ENCODE measurements at regions not wholly inside any gene's neighbourhood (a gene's known extent, or its start where the extent isn't known, plus 50 kb on each side); places are given as distances from the start of the nearest gene placed in this dataset.

DNA sequence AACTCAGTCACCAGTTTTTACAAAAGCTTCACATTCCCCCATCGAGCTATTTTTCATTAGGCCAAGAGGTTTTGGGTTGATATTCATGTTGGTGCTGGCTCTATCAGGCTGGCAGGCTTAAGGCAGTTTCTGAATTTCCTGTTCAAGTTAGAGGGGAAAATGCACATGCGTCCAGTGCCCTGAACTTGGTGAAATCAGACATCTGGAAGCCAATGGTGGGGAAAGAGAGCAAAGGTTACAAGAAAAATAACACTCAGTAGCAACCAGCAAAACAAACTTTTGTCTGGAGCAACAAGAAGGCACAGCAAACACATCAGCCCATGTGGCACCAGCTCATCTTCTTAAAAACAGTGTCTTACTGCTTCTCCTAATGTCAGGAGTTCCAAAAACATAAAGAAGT is 155.6 kb upstream of the TSC22D2 start:
- no peaks in the 10 kb centered on the region for H3K9me3 Mint-ChIP-seq
- no peak for DNase-seq
- Histone ChIP-seq H3K4me3 (ENCODE audit: low read length in 2 of 2) (no peak overlapping the region), H3K9me3 (ENCODE audit: control insufficient read depth in 1 of 2, low read length in 2 of 2) (no peaks in the 10 kb centered on the region), H3K27me3 (ENCODE audit: insufficient read depth, low read length) (peaks cover 5% of the 10 kb centered on the region), H3K27ac (ENCODE audit: low read depth, low read length) (no peak overlapping the region), H3K4me1 (ENCODE audit: insufficient read depth, low read length) (no peaks in the 10 kb centered on the region), H3K36me3 (ENCODE audit: insufficient read depth, low read length) (no peaks in the 10 kb centered on the region)
- no peak overlapping the region for H3K27ac Mint-ChIP-seq
- H3K4me3 Mint-ChIP-seq = no peak overlapping the region
- peaks cover 5 to 9% of the 10 kb centered on the region in 2 donors for H3K27me3 Mint-ChIP-seq
- CTCF ChIA-PET (ENCODE audit: partially characterized antibody) = no interaction called here
- H3K36me3 Mint-ChIP-seq = no peaks in the 10 kb centered on the region
- intact Hi-C loops (cut with micrococcal nuclease) = no loop called here
- peaks cover 0 to 2% (median 0%) of the 10 kb centered on the region in 4 donors for H3K4me1 Mint-ChIP-seq
- POLR2A ChIA-PET (ENCODE audit: partially characterized antibody) = no interaction called here

DNA sequence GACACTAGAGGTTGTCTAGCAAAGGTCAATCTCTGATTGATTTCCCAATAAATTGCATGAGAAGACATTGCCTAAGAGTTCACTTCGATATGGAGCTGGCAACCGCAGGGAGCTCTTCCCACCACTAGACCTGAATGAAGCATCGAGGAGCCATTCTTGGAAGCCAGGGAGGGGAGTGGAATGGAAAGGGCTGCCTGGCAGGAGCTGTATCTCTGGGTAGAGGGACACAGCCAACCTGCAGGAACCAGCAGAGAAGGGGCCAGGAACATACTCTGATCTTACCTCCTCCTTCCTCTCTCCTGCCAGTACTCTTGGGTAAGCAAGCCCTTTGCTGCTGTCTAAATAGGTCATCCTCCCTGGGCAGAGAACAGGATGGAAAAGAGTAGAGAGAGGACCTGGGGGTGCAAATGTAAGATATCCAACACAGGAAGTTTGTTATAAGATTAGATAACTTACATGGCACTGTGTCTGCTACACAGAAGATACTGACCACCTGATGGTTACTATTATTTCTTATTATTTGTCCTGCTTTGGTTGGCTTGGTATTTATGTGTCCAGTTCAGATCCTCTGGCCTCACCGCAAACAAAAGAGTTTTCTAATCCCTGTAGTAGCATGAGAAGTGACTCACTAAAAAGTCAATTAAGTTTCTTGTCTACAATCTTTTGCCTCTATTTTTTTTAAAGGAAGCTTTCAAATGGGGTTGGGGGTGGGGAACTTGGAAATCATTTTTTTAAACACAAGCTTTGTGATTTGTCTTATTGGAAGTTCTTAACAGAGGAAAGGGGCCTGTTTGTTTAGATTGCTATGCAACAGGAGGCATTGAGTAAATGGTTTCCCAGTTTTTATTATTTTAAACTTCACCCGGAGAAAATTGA is 156.7 kb upstream of the TSC22D2 start:
- no peaks in the 10 kb centered on the region for H3K9me3 ChIP-seq (ENCODE audit: control insufficient read depth in 1 of 2, low read length in 2 of 2)
- H3K4me1 ChIP-seq (ENCODE audit: insufficient read depth, low read length) = no peaks in the 10 kb centered on the region
- Mint-ChIP-seq H3K4me3 (no peak overlapping the region), H3K36me3 (no peaks in the 10 kb centered on the region), H3K27me3 (peaks cover 5 to 13% of the 10 kb centered on the region in 2 donors), H3K27ac (no peak overlapping the region), H3K9me3 (no peaks in the 10 kb centered on the region), H3K4me1 (peaks cover 0 to 2% (median 0%) of the 10 kb centered on the region in 4 donors)
- no peak for DNase-seq
- ChIA-PET CTCF (ENCODE audit: partially characterized antibody) (no interaction called here), POLR2A (ENCODE audit: partially characterized antibody) (no interaction called here)
- no peaks in the 10 kb centered on the region for H3K36me3 ChIP-seq (ENCODE audit: insufficient read depth, low read length)
- H3K27ac ChIP-seq (ENCODE audit: low read depth, low read length) = no peak overlapping the region
- H3K4me3 ChIP-seq (ENCODE audit: low read length in 2 of 2) = no peak overlapping the region
- intact Hi-C loops (cut with micrococcal nuclease) = no loop called here
- H3K27me3 ChIP-seq (ENCODE audit: insufficient read depth, low read length) = peaks cover 5% of the 10 kb centered on the region

DNA sequence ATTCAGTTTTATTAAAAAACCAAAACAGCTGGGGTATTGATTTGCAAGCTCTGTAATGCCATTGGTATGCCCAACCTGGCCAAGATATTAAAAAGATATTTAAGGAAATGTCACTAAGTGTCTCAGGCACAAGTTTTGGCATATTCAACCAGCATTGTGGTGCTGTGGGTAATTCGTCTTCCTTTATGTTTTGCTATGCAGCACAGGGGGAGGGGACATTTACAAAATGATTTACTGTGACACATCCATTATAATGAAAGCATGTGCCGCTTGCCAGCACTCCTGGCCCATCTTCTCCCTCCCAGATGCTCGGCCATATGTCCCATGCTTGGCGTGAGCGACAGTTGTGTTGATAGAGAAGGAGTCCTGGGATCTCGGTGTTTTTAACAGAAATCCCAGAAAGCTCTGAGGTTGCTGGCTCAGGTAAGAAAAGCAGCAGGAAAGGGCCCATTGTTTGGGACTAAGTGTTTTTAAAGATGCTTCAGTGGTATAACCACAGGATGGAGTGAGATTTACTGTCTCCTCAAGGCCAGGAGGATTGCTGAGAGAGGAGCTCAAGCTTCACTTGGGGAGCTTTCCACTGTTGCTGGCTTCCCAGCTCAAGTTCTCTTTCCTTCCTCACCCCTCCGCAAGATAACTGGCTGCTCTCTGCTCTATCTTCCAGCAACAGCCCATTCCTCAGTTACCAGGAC is 158.2 kb upstream of the TSC22D2 start:
- Mint-ChIP-seq H3K4me3 (no peak overlapping the region), H3K36me3 (no peaks in the 10 kb centered on the region), H3K27ac (no peak overlapping the region), H3K9me3 (no peaks in the 10 kb centered on the region), H3K27me3 (peaks cover 6 to 21% of the 10 kb centered on the region in 2 donors), H3K4me1 (peaks cover 0 to 2% (median 0%) of the 10 kb centered on the region in 4 donors)
- H3K27ac ChIP-seq (ENCODE audit: low read depth, low read length) = no peak overlapping the region
- no peaks in the 10 kb centered on the region for H3K27me3 ChIP-seq (ENCODE audit: insufficient read depth, low read length)
- intact Hi-C loops (cut with micrococcal nuclease) = no loop called here
- no peaks in the 10 kb centered on the region for H3K4me1 ChIP-seq (ENCODE audit: insufficient read depth, low read length)
- H3K4me3 ChIP-seq (ENCODE audit: low read length in 2 of 2) = no peak overlapping the region
- H3K36me3 ChIP-seq (ENCODE audit: insufficient read depth, low read length) = no peaks in the 10 kb centered on the region
- no peak for DNase-seq
- ChIA-PET CTCF (ENCODE audit: partially characterized antibody) (interaction anchor here (1.1 to 1.3 kb wide), 2 partner anchors 9 to 30 kb away, joined by 3 read pairs; no protein-coding TSS in a partner anchor), POLR2A (ENCODE audit: partially characterized antibody) (no interaction called here)
- H3K9me3 ChIP-seq (ENCODE audit: control insufficient read depth in 1 of 2, low read length in 2 of 2) = no peaks in the 10 kb centered on the region

DNA sequence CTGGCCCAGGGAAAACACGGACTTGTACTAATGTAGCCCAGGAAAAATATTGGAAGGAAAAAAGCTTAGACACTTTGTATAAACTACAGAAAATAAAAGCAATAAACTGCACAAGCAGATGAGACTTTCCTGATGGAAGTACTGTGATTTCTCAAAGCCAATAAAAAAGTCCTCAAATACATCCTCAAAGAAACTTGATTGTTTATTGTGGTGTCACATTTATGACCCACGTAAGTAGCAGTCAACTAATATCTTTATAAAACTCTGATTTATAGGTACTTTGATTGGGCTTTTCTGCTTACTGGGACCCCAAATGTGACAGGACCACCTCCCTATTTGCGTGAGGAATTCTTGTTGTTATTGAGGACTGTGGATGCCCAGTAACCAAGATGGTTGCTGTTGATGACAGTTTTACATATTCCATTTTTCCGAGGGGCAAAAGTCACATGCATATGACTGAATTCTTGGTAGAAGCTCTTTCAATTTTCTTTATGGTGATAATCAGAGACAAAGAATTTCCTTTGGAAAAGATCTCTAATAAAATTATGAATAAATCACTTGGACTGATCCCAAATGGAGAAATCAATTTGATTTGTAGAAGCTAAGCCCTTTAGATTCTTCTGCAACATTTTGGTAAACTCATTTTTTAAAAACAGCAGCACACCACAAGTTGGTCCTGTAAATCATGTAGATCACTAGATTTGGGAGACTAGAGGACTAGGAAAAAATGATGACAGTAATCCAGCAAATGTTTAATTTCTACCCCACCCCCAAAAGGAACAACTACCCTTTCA is 159.0 kb upstream of the TSC22D2 start:
- H3K27me3 Mint-ChIP-seq = peaks cover 5 to 25% of the 10 kb centered on the region in 2 donors
- intact Hi-C loops (cut with micrococcal nuclease) = no loop called here
- POLR2A ChIA-PET (ENCODE audit: partially characterized antibody) = no interaction called here

DNA sequence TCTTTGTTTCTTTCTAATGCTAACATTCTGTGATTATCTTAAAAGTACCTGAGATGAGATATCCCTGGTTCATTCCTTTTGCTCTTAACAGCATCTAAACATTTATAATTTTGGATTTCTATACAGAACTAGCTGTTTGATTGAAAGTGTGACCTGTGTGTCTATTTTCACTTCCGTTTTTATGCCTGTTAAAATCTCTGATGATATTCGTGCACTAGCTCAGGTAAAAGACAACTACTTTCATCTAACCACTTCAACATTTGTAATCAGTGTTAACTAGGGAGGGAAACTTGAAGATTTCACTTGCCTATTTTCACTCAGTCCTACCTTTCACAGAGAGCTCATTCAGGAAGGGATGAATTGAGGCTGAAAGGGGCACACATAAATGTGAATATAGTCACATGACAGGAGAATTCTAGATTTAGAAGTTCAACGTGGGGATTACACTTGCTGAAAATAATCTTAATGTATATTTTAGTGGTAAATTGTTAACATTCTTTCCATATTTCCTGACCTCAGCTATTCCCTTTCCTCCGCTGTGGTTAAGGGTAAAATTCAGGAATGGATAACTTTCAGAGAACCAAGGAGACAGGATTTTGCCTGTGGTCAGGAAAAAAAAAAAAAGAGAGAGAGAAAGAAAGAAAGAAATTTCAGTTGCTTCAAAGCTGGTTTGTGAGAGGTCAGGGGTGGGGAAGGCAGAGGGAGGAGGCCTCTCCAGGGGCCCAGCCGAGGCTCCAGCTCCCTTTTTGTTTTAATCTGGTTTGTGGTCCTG is 159.8 kb upstream of the TSC22D2 start:
- Histone ChIP-seq H3K27me3 (ENCODE audit: insufficient read depth, low read length) (no peaks in the 10 kb centered on the region), H3K36me3 (ENCODE audit: insufficient read depth, low read length) (no peaks in the 10 kb centered on the region), H3K4me3 (ENCODE audit: low read length in 2 of 2) (no peak overlapping the region), H3K9me3 (ENCODE audit: control insufficient read depth in 1 of 2, low read length in 2 of 2) (no peaks in the 10 kb centered on the region), H3K4me1 (ENCODE audit: insufficient read depth, low read length) (no peaks in the 10 kb centered on the region), H3K27ac (ENCODE audit: low read depth, low read length) (no peak overlapping the region)
- Mint-ChIP-seq H3K9me3 (no peaks in the 10 kb centered on the region), H3K27ac (no peak overlapping the region), H3K4me3 (no peak overlapping the region), H3K27me3 (peaks cover 13 to 25% of the 10 kb centered on the region in 2 donors), H3K36me3 (no peaks in the 10 kb centered on the region), H3K4me1 (peaks cover 0 to 2% (median 0%) of the 10 kb centered on the region in 4 donors)
- no peak for DNase-seq
- ChIA-PET POLR2A (ENCODE audit: partially characterized antibody) (no interaction called here), CTCF (ENCODE audit: partially characterized antibody) (no interaction called here)
- intact Hi-C loops (cut with micrococcal nuclease) = no loop called here

More for the DNA sequence above, 159.0 kb upstream of the TSC22D2 start:
- no peak overlapping the region for H3K4me3 ChIP-seq (ENCODE audit: low read length in 2 of 2)
- H3K4me1 ChIP-seq (ENCODE audit: insufficient read depth, low read length) = no peaks in the 10 kb centered on the region
- H3K36me3 ChIP-seq (ENCODE audit: insufficient read depth, low read length) = no peaks in the 10 kb centered on the region
- H3K9me3 ChIP-seq (ENCODE audit: control insufficient read depth in 1 of 2, low read length in 2 of 2) = no peaks in the 10 kb centered on the region
- Mint-ChIP-seq H3K36me3 (no peaks in the 10 kb centered on the region), H3K27ac (no peak overlapping the region), H3K4me1 (peaks cover 0 to 2% (median 0%) of the 10 kb centered on the region in 4 donors), H3K9me3 (no peaks in the 10 kb centered on the region), H3K4me3 (no peak overlapping the region)
- CTCF ChIA-PET (ENCODE audit: partially characterized antibody) = interaction anchor here (1.3 kb wide), 1 partner anchor 8 kb away, joined by 3 read pairs; no protein-coding TSS in a partner anchor
- H3K27me3 ChIP-seq (ENCODE audit: insufficient read depth, low read length) = no peaks in the 10 kb centered on the region
- no peak for DNase-seq
- H3K27ac ChIP-seq (ENCODE audit: low read depth, low read length) = no peak overlapping the region

DNA sequence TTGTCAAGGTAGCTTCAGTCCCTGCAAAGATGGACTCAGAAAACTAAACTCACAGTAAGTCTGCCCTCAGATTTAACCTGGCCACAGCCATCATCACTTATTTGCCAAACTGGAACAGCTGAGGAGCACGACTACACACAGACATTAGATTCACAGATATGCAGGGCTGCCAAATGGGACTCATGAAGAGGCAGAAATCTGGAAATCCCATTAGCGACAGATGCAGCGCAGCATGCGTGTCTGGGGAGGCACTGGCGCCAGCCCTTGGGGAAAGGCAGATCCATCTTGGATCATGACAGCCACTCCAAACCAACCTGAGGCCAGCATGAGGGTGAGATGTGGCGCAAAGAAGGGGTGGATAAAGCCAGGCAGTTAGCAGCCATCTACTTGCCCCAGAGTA is 160.7 kb upstream of the TSC22D2 start:
- H3K27ac ChIP-seq (ENCODE audit: low read depth, low read length) = no peak overlapping the region
- H3K27me3 ChIP-seq (ENCODE audit: insufficient read depth, low read length) = no peaks in the 10 kb centered on the region
- POLR2A ChIA-PET (ENCODE audit: partially characterized antibody) = no interaction called here
- DNase-seq = no peak
- H3K36me3 Mint-ChIP-seq = no peaks in the 10 kb centered on the region
- H3K4me1 ChIP-seq (ENCODE audit: insufficient read depth, low read length) = no peaks in the 10 kb centered on the region
- intact Hi-C loops (cut with micrococcal nuclease) = no loop called here
- no peak overlapping the region for H3K27ac Mint-ChIP-seq
- peaks cover 0 to 2% (median 0%) of the 10 kb centered on the region in 4 donors for H3K4me1 Mint-ChIP-seq
- no peaks in the 10 kb centered on the region for H3K9me3 Mint-ChIP-seq
- CTCF ChIA-PET (ENCODE audit: partially characterized antibody) = no interaction called here
- peaks cover 16 to 27% of the 10 kb centered on the region in 2 donors for H3K27me3 Mint-ChIP-seq
- no peaks in the 10 kb centered on the region for H3K36me3 ChIP-seq (ENCODE audit: insufficient read depth, low read length)
- H3K9me3 ChIP-seq (ENCODE audit: control insufficient read depth in 1 of 2, low read length in 2 of 2) = no peaks in the 10 kb centered on the region
- no peak overlapping the region for H3K4me3 Mint-ChIP-seq
- H3K4me3 ChIP-seq (ENCODE audit: low read length in 2 of 2) = no peak overlapping the region

Measured in CD4-positive, alpha-beta memory T cell (primary cell).